ENCODE measurements at regions not wholly inside any gene's neighbourhood (a gene's known extent, or its start where the extent isn't known, plus 50 kb on each side); places are given as distances from the start of the nearest gene placed in this dataset.

GRCh38 chr13:63163903-63164302 lies 1748.3 kb upstream of the PCDH20 start:
- intact Hi-C loops (cut with micrococcal nuclease; ENCODE audit: unreplicated experiment) (no loop called here), in situ Hi-C loops (cut with HindIII; ENCODE audit: extremely low pct_ligation_motif_present, low pct_unique_long_range_greater_than_20kb) (no loop called here)
- Histone ChIP-seq H3K4me3 (replicated peaks in 1 of 3; ENCODE audit: insufficient read depth in 1 of 3, low read depth in 2 of 3, low read length in 3 of 3) (no peak overlapping the region), H3K79me2 (ENCODE audit: insufficient read depth, low read length) (no peaks in the 10 kb centered on the region), H2AFZ (ENCODE audit: low read length) (no peak overlapping the region), H3K4me2 (ENCODE audit: low read depth, low read length) (no peak overlapping the region), H3K9me3 (ENCODE audit: low read length) (no peaks in the 10 kb centered on the region), H3K4me1 (ENCODE audit: insufficient read depth, low read length) (no peaks in the 10 kb centered on the region), H4K20me1 (ENCODE audit: insufficient read depth, low read length) (no peaks in the 10 kb centered on the region), H3K27ac (ENCODE audit: extremely low read length, insufficient read depth, low read length) (no peak overlapping the region), H3K36me3 (replicated peaks in 1 of 2; ENCODE audit: control insufficient read depth in 1 of 2, insufficient read depth in 2 of 2, low read length in 2 of 2) (no peaks in the 10 kb centered on the region), H3K27me3 (ENCODE audit: control insufficient read depth in 1 of 2, insufficient read depth in 2 of 2, low read length in 2 of 2) (no peaks in the 10 kb centered on the region), H3K9ac (ENCODE audit: insufficient read depth, low read depth, low read length) (no peak overlapping the region)
- DNase-seq (ENCODE audit: low spot score) (no peak), ATAC-seq (no peak), FAIRE-seq (no peak)
- 3% methylated on average over 2 of the region's 2 CpGs for WGBS (ENCODE audit: low lambda C conversion rate)
- BruUV-seq (replicated peaks): no TSS peak
- CTCF ChIA-PET (ENCODE audit: low intra/inter-chr PET ratio, low total read pairs): no interaction called here
- TF ChIP-seq MTF2 (CRISPR knock-in tag; IDR thresholded peaks at IDR 0.05; ENCODE audit: borderline replicate concordance) (no peak), DNMT3B (CRISPR knock-in tag; conservative IDR thresholded peaks at IDR 0.05) (no peak), MLXIP (CRISPR knock-in tag; IDR thresholded peaks at IDR 0.05; ENCODE audit: borderline replicate concordance) (no peak), FOXK2 (IDR thresholded peaks at IDR 0.05) (no peak), EHMT2 (IDR thresholded peaks at IDR 0.05; ENCODE audit: borderline replicate concordance, low read depth, low read length) (no peak), ZNF205 (CRISPR knock-in tag; IDR thresholded peaks at IDR 0.05) (no peak), ZBTB38 (CRISPR knock-in tag; IDR thresholded peaks at IDR 0.05) (no peak), ZNF703 (CRISPR knock-in tag; IDR thresholded peaks at IDR 0.05; ENCODE audit: borderline replicate concordance) (no peak), ZNF101 (CRISPR knock-in tag; IDR thresholded peaks at IDR 0.05; ENCODE audit: borderline replicate concordance, low read depth) (no peak), ZNF691 (CRISPR knock-in tag; IDR thresholded peaks at IDR 0.05; ENCODE audit: borderline replicate concordance, low read depth) (no peak), ZNF598 (CRISPR knock-in tag; IDR thresholded peaks at IDR 0.05; ENCODE audit: borderline replicate concordance) (no peak), SNAPC5 (CRISPR knock-in tag; IDR thresholded peaks at IDR 0.05; ENCODE audit: borderline replicate concordance) (no peak), ZNF639 (CRISPR knock-in tag; conservative IDR thresholded peaks at IDR 0.05) (no peak)
- POLR2A ChIA-PET: no interaction called here
